NCI-H2029 treated with DMSO at 0.1 percent for 48 hours (cell line): ENCODE measurements at regions not wholly inside any gene's neighbourhood (a gene's known extent, or its start where the extent isn't known, plus 50 kb on each side); places are given as distances from the start of the nearest gene placed in this dataset.
A peak's percentile ranks its signal among the peaks of the same experiment; 100 is the strongest.
"Not testable (repeated sequence)": the region's sequence is repeated elsewhere in the genome, so short reads cannot be mapped to it uniquely, and the experiment has no call there.

Experiments
- DNase-seq: peaks from one replicate; lab custom pipeline; 2025; lab: John Stamatoyannopoulos, UW

DNA sequence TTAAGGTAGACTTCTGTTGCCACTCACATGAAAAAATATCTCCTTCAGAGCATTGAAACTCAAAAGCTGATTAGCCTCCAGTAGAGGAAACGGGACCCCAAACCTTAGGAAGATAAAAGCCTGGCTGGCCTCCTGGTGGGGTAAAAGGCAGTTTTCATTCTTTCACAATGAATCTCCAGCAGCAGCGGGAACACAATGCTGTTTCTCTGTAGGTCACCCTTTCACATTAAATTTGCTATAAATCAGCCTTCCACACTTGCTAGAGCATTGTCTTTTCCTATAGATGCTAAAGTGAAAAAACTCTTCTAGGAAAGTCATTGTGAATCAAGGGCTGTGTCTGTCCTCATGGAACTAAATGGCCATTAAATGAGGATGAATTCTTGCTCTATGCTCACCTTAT, 207.3 kb upstream of the MAGEB2 start:
- no peak for DNase-seq

DNA sequence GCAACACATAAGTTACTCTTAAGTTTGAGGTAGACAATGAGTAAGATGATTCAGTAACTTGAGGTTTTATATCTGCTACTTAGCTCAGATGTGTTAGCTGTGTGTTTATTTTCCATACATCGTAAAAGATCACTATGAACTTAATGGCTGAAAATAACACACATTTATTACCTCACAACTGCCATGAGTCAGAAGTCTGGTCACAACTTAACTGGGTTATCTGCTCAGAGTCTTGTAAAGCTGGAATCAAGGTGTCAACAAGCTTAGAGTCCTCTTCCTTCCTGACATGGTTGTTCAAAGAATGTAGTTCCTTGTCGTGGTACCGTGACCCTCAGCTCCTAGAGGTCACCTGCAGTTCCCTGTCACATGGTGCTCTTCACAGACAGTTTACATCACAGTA, 204.9 kb upstream of the MAGEB2 start:
- no peak for DNase-seq

DNA sequence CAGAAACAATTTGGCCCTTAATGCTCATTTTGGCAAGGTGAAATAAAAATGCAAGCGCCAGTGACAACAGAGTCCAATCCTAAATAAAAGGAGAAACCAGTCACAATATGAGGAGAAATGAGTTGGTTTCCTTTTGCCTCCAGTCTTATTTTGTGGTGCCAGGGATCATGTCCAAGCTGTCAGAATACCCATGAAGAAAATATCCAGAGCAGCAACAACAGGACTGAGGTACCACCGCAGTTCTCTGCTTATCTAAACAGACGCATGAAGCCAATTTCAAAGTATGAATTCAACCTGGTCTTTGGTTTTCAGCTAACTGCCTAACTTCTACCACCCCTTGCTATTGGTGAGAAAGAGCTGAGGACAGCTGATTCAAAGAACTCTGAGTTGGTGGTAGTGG, 199.9 kb upstream of the MAGEB2 start:
- DNase-seq = no peak

DNA sequence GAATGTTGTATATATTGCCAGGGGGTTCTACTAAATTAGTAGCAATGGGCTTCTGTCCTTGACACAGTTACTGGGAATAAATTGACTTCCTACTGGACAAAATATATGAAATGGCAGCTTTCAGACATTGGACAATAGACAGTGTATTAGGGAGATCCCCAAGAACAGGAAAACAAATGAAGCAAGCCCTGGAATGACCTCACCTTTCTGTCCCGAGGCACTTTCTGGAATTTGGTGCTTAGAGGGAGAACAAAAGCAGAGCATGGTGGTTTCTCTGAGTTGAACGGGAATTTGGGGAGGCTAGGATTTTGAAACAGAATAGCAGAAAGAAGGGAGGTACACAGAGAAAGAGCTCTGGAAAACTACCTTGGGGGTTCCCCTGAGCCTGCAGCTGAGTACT, 187.7 kb upstream of the MAGEB2 start:
- DNase-seq = no peak

DNA sequence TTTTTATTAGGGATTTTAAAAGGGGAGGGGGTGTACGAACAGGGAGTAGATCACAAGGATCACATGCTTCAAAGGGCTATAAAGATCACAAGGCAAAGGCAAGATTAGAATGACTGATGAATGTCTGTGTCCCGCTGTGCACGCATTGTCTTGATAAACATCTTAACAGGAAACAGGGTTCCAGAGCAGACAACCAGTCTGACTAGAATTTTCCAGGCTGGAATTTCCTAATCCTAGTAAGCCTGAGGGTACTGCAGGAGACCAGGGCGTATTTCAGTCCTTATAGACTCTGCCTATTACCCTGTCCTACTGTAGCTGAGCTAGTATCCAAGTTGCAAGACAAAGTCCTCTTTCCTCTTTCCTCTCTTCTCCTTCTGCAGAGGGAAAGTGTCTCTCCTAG, 179.0 kb upstream of the MAGEB2 start:
- DNase-seq = not testable (repeated sequence)

DNA sequence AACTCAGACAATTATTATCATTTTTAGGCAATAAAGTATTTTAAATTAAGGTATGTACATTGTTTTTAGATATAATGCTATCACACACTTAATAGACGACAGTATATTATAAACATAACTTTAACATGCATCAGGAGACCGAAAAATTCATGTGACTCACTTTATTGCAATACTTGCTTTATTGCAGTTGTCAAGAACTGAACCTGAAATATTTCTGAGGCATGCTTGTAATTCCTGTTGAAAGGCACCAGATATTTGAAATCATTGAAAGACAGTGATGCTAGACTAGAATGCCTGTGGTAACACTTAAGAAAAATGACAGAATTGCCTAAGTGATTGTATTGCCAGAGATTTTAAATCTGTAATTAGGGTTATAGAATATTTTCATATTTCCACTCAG, 175.6 kb upstream of the MAGEB2 start:
- no peak for DNase-seq

DNA sequence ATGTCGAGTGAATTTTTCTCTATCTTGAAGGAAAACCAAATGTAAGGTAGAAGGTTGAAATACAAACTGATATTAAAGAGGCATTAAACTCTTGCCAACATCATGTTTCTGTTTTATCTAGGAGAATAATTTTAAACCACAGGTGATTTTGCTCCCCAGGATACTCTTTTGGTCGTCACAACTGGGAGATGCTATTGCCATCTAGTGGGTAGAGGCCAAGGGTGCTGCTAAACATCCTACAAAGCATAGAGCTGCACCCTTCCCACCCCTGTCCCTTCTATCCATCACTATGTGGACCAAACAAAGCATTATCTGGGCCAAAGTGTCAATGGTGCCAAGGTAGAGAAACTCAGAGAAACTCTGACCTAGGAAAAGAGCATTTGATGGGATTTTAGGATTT, 154.6 kb upstream of the MAGEB2 start:
- no peak for DNase-seq

GRCh38 chrX:30065226-30065625, 150.1 kb upstream of the MAGEB2 start:
- no peak for DNase-seq

DNA sequence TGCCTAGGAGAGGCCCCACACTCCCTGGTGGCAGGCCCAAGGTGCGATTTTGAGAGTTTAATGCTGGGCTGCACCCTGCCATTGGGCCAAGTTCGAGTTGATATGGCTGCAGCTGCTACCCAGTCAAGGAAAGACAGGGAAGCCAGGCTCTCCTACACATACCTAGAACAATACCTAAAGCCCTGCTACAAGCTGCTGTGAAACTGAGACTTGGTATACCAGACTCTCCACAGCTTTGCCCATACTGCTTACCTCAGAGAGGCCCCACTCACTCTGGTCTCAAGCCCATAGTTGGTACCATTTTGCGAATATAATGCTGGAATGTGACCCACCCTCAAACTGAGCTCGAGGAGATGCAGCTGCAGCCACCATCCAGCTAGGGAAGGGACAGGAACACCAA, 147.7 kb upstream of the MAGEB2 start:
- DNase-seq = no peak

- no peak for DNase-seq
Measured at GRCh38 chrX:30085571-30085970, 129.8 kb upstream of the MAGEB2 start.

DNA sequence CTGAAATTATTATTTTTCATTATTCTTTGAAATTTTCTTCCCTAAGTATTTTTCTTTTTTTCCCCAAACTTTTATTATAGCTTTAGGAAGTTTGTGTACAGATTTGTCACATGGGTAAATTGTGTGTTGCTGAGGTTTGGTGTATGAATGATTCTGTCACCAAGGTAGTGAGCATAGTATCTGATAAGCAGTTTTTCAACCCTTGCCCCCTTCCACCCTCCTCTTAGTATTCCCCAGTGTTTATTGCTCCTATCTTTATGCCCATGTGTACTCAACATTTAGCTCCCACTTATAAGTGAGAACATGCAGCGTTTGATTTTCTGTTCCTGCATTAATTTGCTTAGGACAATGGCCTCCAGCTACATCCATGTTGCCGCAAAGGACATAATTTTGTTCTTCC, 103.9 kb upstream of the MAGEB2 start:
- DNase-seq = no peak

- peak; percentile 12 for DNase-seq
Measured at GRCh38 chrX:30141966-30142365, 73.4 kb upstream of the MAGEB2 start.

DNA sequence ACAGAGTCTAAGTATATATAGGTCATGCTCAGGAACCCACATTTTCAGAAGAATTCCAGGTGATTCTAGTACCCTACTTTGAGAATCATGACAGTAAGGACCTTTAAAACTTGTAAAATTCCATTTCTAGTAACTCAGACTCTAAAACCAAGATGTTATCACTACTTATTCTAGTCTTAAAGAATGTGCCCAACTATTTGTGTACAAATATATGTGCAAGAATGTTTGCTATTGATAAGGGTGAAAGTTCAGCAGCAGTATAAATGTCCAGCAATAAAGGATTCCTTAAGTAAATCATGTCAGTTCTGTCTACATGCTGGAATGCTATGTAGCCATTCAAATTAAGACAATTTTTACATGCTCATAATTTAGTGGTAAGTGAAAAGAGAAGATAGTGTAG, 71.1 kb upstream of the MAGEB2 start:
- DNase-seq = no peak

- no peak for DNase-seq
Measured at GRCh38 chrX:30144971-30145731, 70.2 kb upstream of the MAGEB2 start.

- DNase-seq = no peak
Measured at GRCh38 chrX:30147996-30148643, 67.2 kb upstream of the MAGEB2 start.

DNA sequence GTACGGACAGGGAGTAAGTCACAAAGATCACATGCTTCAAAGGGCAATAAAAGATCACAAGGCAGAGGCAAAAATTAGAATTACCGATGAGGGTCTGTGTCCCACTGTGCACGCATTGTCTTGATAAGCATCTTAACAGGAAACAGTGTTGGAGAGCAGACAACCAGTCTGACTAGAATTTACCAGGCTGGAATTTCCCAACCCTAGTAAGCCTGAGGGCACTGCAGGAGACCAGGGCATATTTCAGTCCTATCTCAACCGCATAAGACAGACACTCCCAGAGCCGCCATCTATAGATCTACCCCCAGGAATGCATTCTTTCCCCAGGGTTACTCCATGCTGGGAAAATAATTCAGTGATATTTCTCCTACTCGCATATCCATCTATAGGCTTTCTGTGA, 66.2 kb upstream of the MAGEB2 start:
- not testable (repeated sequence) for DNase-seq

GRCh38 chrX:30150196-30150895, 65.0 kb upstream of the MAGEB2 start:
- DNase-seq = no peak

DNA sequence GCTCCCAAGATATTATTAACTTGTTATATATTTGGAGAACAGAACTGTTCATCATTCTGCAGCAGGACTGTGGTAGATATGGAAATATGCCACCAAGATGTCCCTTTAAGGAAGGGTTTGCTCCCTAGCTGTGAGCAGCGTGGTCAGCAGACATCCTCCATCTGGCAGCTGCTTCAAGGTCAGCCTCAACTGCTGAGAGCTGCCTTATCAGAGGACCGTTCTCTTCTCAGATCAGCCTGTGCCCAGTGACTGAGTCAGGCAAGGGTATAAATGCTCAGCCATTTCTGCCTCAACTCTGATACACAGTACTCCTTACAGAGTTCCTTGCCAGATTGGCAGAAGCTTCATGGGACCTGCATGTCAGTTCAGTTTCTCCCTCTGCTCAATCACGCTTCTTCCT, 63.4 kb upstream of the MAGEB2 start:
- no peak for DNase-seq

DNA sequence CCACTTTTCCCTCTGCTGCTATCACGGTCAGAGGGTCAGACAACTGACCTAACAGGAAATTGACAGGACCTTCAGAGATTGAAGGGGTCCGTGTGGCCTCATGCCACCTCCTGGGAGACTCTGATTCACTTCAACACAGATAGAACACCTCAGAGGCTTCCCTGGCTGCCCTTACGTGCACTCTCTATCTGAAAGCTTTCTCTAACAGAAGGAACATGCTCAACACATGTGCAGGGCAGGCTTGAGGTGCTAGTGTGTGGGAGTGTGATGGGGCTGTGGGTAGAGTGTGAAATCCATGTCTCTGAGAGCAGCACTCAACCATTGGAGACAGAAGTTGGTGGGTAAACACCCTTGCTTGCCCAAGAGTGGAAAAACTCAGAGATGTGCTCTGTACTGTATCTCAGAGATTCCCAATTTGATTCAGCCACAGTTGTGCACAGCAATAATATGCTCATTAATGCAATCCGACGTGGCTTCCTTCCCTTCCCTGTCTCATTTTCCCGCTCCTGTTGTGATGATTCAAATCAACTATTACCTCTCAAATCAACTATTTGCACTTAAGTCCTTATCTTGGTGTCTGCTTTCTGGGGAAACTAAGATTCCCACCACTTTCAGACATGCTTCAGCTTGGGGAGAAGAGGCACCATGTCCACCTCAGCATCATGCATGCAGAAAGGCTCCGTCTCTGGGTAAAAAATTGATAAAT, 62.0 kb upstream of the MAGEB2 start:
- DNase-seq = no peak

DNA sequence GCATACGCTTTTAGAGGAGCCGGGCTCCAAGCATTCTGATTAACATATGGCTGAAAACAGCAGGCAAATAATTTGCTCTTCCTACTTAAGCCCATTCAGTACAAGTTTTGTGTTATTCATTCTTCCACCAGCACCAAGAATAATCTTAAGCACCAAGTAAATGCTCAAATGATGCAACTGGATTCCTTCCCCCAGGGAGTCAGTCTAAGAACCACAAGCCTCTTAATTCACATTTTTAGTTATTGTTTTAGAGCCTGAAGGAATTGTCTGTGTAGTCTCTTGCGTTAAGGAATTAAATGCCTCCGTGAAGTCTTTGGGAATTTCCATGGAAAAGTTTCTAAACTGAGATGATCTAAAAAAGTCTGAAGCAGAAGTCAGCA, 61.5 kb upstream of the MAGEB2 start:
- DNase-seq = no peak

GRCh38 chrX:30156009-30156408, 59.4 kb upstream of the MAGEB2 start:
- DNase-seq = no peak

DNA sequence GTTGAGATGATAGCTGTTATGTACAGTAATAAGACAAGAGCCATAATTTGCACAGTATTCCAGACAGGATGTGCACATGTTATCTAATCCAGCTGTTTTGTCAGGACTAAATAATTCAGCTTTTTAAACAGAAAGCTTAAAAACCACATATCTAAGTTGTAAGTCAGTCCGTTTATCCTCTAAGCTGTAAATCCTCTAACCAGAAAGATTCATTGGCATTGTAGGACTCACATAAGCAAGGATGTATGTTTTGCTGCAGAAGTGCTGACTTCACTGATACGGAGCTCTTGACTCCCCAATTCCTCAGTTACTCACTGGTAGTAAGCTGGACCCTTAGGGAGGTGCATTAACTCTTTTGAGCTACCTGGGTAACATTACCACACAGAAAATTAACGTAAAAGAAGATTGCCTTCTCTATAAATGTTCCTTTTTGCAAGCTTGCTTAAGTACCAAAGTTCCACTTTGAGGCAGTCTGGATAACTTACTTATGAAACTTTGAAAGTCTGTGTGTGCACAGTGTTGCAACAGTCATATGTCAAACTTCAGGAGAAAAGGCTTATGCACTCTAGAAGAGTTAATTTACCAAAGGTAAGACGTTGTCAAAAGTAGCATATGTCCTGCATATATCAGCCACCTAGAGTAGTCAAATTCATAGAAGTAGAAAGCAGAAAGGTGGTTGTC, 58.3 kb upstream of the MAGEB2 start:
- DNase-seq = no peak
